OCI-LY3 (cell line): ENCODE measurements at regions not wholly inside any gene's neighbourhood (a gene's known extent, or its start where the extent isn't known, plus 50 kb on each side); places are given as distances from the start of the nearest gene placed in this dataset.

Experiments used
- H2AFZ ChIP-seq: fragments of 200-600, 300-600 bp; shearing (Covaris generic); 2 replicates; pipeline ENCODE4 v1.6.0; 2014; ENCODE audit warnings: antibody characterized with exemption, low read depth, low read length
- H3K27ac ChIP-seq: fragments of 200-600, 300-600 bp; sonication (generic); 2 replicates; pipeline ENCODE4 v1.5.1; 2014; ENCODE audit warnings: mild to moderate bottlenecking, low read length, moderate library complexity, mixed read lengths
- H3K27me3 ChIP-seq: fragments of 200-600, 300-600 bp; sonication (generic); 2 replicates; pipeline ENCODE4 v1.6.1; 2014; ENCODE audit warnings: low read depth, low read length, mixed read lengths
- H3K36me3 ChIP-seq: fragments of 200-600, 300-600 bp; sonication (generic); replicated peaks from 2 replicates; pipeline ENCODE3; 2014; ENCODE audit warnings: low read depth, low read length, mixed read lengths
- H3K4me1 ChIP-seq: fragments of 300-600, 200-600 bp; sonication (generic); 2 replicates; pipeline ENCODE4 v1.6.1; 2014; ENCODE audit warnings: low read length, mixed read lengths
- H3K4me2 ChIP-seq: fragments of 200-600, 300-600 bp; sonication (generic); 2 replicates; pipeline ENCODE4 v1.6.1; 2014; ENCODE audit warnings: low read length, mixed read lengths
- H3K4me3 ChIP-seq: fragments of 300-600, 200-600 bp; sonication (generic); 2 replicates; pipeline ENCODE4 v1.5.1; 2014; ENCODE audit warnings: antibody characterized with exemption, mild to moderate bottlenecking, low read length, moderate library complexity
- H3K79me2 ChIP-seq: fragments of 300-600, 200-600 bp; shearing (Covaris generic); 2 replicates; pipeline ENCODE4 v1.6.1; 2014; ENCODE audit warnings: mild to moderate bottlenecking, low read length, mixed read lengths
- H3K9ac ChIP-seq: fragments of 300-600, 200-600 bp; shearing (Covaris generic); 2 replicates; pipeline ENCODE4 v1.6.0; 2014; ENCODE audit warnings: mild to moderate bottlenecking, low read length, moderate library complexity
- H3K9me3 ChIP-seq: fragments of 200-600, 300-600 bp; shearing (Covaris generic); 2 replicates; pipeline ENCODE4 v1.6.1; 2014; ENCODE audit warnings: low read length, mixed read lengths; ENCODE audit not compliant: insufficient read depth
- H4K20me1 ChIP-seq: fragments of 200-600, 300-600 bp; sonication (generic); 2 replicates; pipeline ENCODE4 v1.6.1; 2016; ENCODE audit warnings: low read length, mixed read lengths; ENCODE audit not compliant: insufficient read depth
- EZH2phosphoT487 ChIP-seq: fragments of 200-600 bp; shearing (Covaris generic); IDR thresholded peaks from 2 replicates; pipeline ENCODE4 v1.6.1; 2018; ENCODE audit warnings: antibody characterized with exemption, mixed run types, low read depth
- TF ChIP-seq, protein P1 (sequence below): fragments of 200-600, 300-600 bp; sonication (generic); IDR thresholded peaks from 2 replicates; pipeline ENCODE4 v1.5.1; 2014; ENCODE audit warnings: antibody characterized with exemption, low read length, low read depth

DNA sequence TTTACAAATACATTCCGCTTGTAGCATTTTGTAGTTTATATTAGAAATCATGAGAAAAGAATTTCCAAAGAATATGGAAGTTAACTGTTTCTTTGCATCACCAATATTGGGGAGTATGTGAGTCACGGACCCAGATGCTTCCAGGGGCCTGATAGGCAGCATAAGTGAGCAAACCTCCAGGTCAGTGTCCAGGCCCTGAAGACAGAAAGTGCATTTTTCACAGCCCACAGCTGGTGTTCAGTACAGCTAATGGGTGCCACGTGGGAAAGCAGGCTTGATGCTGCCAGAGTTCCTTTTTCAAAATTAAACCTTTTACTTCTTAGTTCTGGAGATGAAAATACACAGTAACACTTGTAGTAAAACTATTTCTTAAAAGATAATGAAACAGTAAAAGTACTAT, 454.4 kb upstream of the ACTBL2 start:
- no peaks in the 10 kb centered on the region for H3K9me3 ChIP-seq

DNA sequence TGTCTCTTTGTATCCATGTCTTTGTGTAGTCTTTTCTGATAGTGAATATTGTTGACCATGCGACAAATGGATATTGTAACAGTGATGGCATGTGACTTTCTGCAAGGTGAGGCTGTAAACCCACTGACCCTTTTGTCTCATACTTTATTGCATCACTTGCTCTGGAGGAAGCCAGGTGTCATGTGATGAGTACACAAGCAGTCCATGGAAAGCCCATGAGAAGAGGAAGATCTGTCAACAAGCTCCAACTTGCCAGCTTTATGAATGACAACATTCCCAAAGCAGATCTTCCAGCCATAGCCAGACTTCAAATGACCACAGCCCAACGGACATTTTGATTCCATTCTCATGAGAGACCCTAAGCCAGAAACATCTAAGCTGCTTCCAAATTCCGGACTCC, 450.1 kb upstream of the ACTBL2 start:
- TF ChIP-seq EZH2phosphoT487 = no peak
- TF ChIP-seq, protein P1, sequence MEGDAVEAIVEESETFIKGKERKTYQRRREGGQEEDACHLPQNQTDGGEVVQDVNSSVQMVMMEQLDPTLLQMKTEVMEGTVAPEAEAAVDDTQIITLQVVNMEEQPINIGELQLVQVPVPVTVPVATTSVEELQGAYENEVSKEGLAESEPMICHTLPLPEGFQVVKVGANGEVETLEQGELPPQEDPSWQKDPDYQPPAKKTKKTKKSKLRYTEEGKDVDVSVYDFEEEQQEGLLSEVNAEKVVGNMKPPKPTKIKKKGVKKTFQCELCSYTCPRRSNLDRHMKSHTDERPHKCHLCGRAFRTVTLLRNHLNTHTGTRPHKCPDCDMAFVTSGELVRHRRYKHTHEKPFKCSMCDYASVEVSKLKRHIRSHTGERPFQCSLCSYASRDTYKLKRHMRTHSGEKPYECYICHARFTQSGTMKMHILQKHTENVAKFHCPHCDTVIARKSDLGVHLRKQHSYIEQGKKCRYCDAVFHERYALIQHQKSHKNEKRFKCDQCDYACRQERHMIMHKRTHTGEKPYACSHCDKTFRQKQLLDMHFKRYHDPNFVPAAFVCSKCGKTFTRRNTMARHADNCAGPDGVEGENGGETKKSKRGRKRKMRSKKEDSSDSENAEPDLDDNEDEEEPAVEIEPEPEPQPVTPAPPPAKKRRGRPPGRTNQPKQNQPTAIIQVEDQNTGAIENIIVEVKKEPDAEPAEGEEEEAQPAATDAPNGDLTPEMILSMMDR = no peak
- H3K9me3 ChIP-seq = no peaks in the 10 kb centered on the region
- no peak overlapping the region for H3K4me3 ChIP-seq
- H3K4me1 ChIP-seq = no peaks in the 10 kb centered on the region
- H3K79me2 ChIP-seq = no peaks in the 10 kb centered on the region
- H3K27me3 ChIP-seq = no peaks in the 10 kb centered on the region
- no peak overlapping the region for H3K9ac ChIP-seq
- no peaks in the 10 kb centered on the region for H3K36me3 ChIP-seq
- no peak overlapping the region for H2AFZ ChIP-seq
- no peaks in the 10 kb centered on the region for H4K20me1 ChIP-seq
- no peak overlapping the region for H3K27ac ChIP-seq
- H3K4me2 ChIP-seq = no peak overlapping the region

More for the DNA sequence above, 454.4 kb upstream of the ACTBL2 start:
- H4K20me1 ChIP-seq = no peaks in the 10 kb centered on the region
- H3K79me2 ChIP-seq = no peaks in the 10 kb centered on the region
- no peaks in the 10 kb centered on the region for H3K36me3 ChIP-seq
- no peak overlapping the region for H3K4me3 ChIP-seq
- no peak overlapping the region for H3K27ac ChIP-seq
- H3K4me2 ChIP-seq = no peak overlapping the region
- H3K9ac ChIP-seq = no peak overlapping the region
- H3K27me3 ChIP-seq = no peaks in the 10 kb centered on the region
- H3K4me1 ChIP-seq = no peaks in the 10 kb centered on the region
- H2AFZ ChIP-seq = no peak overlapping the region
- TF ChIP-seq EZH2phosphoT487 = no peak
- TF ChIP-seq, protein P1 = no peak

DNA sequence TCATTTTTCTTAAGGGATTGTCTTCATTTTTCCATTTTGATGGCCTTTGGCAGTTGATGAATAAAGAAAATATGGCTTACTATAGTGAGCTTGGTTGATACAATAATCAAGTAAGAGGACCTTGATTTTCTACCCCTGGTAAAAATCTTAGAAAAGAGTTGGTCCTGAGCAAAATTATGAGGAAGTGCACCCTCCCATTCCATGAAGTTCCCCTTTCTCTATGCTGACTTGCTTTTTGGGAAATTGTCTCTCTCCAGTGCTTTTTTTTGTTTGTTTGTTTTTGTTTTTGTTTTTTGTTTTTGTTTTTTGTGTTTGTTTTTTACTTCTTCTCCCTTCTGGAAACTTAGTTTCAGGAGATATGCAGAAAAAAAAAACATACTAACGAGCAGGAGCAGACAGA, 449.2 kb upstream of the ACTBL2 start:
- no peaks in the 10 kb centered on the region for H3K27me3 ChIP-seq
- H3K36me3 ChIP-seq = no peaks in the 10 kb centered on the region
- H3K27ac ChIP-seq = no peak overlapping the region
- no peaks in the 10 kb centered on the region for H3K4me1 ChIP-seq
- no peaks in the 10 kb centered on the region for H4K20me1 ChIP-seq
- no peak overlapping the region for H3K4me3 ChIP-seq
- no peak for TF ChIP-seq EZH2phosphoT487
- TF ChIP-seq, protein P1 = no peak
- no peaks in the 10 kb centered on the region for H3K9me3 ChIP-seq
- no peaks in the 10 kb centered on the region for H3K79me2 ChIP-seq
- no peak overlapping the region for H3K9ac ChIP-seq
- no peak overlapping the region for H2AFZ ChIP-seq
- H3K4me2 ChIP-seq = no peak overlapping the region

DNA sequence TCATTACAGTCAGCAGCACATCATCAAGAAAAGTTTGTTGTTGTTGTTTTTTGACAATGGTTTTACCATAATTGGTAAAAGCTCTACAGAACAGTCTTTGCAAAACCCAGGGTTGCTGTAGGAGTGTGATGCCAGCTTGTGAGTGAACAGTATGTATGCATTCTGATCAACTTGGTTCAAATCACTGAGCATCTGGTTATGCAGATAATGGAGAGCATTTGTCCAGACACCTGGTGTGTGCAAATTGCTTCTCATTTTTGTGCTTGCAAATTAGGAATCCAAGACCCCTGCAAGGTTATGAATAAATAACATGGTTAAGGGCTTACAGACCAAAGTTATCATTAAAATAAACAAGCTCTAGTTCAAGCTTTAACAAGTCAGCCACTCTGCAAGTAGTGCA, 448.7 kb upstream of the ACTBL2 start:
- Histone ChIP-seq H3K4me3 (no peak overlapping the region), H3K27ac (no peak overlapping the region), H3K27me3 (no peaks in the 10 kb centered on the region), H3K36me3 (no peaks in the 10 kb centered on the region), H3K9me3 (no peaks in the 10 kb centered on the region), H3K79me2 (no peaks in the 10 kb centered on the region), H3K4me2 (no peak overlapping the region), H2AFZ (no peak overlapping the region), H3K9ac (no peak overlapping the region), H4K20me1 (no peaks in the 10 kb centered on the region), H3K4me1 (no peaks in the 10 kb centered on the region)
- no peak for TF ChIP-seq EZH2phosphoT487
- TF ChIP-seq, protein P1 = no peak
